ENCODE measurements at regions not wholly inside any gene's neighbourhood (a gene's known extent, or its start where the extent isn't known, plus 50 kb on each side); places are given as distances from the start of the nearest gene placed in this dataset.

DNA sequence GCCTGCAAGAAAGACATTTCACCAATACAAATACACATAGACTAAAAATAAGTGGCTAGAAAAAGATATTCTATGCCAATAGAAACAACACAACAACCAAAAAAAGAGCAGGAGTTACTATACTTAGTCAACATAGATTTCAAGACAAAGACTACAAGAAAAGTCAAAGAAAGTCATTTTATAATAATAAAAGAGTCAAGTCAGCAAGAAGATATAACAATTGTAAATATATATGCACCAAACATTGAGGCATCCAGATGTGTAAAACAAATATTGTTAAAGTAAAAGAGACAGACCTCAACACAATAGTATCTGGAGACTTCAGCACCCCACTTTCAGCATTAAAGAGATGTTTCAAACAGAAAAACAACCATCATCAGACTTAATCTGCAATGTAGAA lies 104.6 kb downstream of the AMY1C start:
- TF ChIP-seq, protein P1, sequence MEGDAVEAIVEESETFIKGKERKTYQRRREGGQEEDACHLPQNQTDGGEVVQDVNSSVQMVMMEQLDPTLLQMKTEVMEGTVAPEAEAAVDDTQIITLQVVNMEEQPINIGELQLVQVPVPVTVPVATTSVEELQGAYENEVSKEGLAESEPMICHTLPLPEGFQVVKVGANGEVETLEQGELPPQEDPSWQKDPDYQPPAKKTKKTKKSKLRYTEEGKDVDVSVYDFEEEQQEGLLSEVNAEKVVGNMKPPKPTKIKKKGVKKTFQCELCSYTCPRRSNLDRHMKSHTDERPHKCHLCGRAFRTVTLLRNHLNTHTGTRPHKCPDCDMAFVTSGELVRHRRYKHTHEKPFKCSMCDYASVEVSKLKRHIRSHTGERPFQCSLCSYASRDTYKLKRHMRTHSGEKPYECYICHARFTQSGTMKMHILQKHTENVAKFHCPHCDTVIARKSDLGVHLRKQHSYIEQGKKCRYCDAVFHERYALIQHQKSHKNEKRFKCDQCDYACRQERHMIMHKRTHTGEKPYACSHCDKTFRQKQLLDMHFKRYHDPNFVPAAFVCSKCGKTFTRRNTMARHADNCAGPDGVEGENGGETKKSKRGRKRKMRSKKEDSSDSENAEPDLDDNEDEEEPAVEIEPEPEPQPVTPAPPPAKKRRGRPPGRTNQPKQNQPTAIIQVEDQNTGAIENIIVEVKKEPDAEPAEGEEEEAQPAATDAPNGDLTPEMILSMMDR (conservative IDR thresholded peaks at IDR 0.05; ENCODE audit: low read length): no peak
- TF ChIP-seq EZH2phosphoT487 (IDR thresholded peaks at IDR 0.05; ENCODE audit: borderline replicate concordance, low read depth, low read length): no peak

Measured in OCI-LY7 (cell line).